IMR-90 (cell line): ENCODE measurements at regions not wholly inside any gene's neighbourhood (a gene's known extent, or its start where the extent isn't known, plus 50 kb on each side); places are given as distances from the start of the nearest gene placed in this dataset.

ENCODE experiments used
- BHLHE40 ChIP-seq: fragments of 150-350 bp; IDR thresholded peaks from 2 replicates; pipeline ENCODE4 v1.6.1; 2016; ENCODE audit warnings: mild to moderate bottlenecking, low read depth, low read length
- CEBPB ChIP-seq: IDR thresholded peaks from 2 replicates; pipeline ENCODE4 v1.6.1; 2012; ENCODE audit warnings: low read depth, low read length, improper control_type of control experiment
- MAFK ChIP-seq: IDR thresholded peaks from 2 replicates; pipeline ENCODE4 v1.6.1; 2012; ENCODE audit warnings: low read depth, low read length, improper control_type of control experiment
- MXI1 ChIP-seq: IDR thresholded peaks from 2 replicates; pipeline ENCODE4 v1.6.1; 2012; ENCODE audit warnings: low read depth, mild to moderate bottlenecking, low read length, moderate library complexity, borderline replicate concordance
- NFE2L2 ChIP-seq: fragments of 150-350 bp; IDR thresholded peaks from 2 replicates; pipeline ENCODE4 v1.6.1; 2016; ENCODE audit warnings: low read depth, mild to moderate bottlenecking, low read length
- POLR2A ChIP-seq: IDR thresholded peaks from 2 replicates; pipeline ENCODE4 v1.6.1; 2012; ENCODE audit warnings: mild to moderate bottlenecking, low read depth, low read length
- RAD21 ChIP-seq: IDR thresholded peaks from 2 replicates; pipeline ENCODE4 v1.6.1; 2012; ENCODE audit warnings: low read length, improper control_type of control experiment
- RCOR1 ChIP-seq: IDR thresholded peaks from 2 replicates; pipeline ENCODE4 v1.6.1; 2012; ENCODE audit warnings: mild to moderate bottlenecking, low read length, improper control_type of control experiment; ENCODE audit not compliant: insufficient replicate concordance
- SMC3 ChIP-seq: fragments of 150-350 bp; IDR thresholded peaks from 2 replicates; pipeline ENCODE4 v1.6.1; 2016; ENCODE audit warnings: low read depth, mild to moderate bottlenecking, antibody characterized with exemption, low read length, moderate library complexity
- TF ChIP-seq, protein P1 (sequence below): conservative IDR thresholded peaks from 2 replicates; pipeline ENCODE4 v1.5.1; 2012; ENCODE audit warnings: mild to moderate bottlenecking, low read depth, low read length, improper control_type of control experiment
- TF ChIP-seq, protein P2 (sequence below): fragments of 150-350 bp; IDR thresholded peaks from 2 replicates; pipeline ENCODE4 v1.6.1; 2016; ENCODE audit warnings: low read depth, mild to moderate bottlenecking, low read length, moderate library complexity, borderline replicate concordance
- TF ChIP-seq, protein P3 (sequence below): fragments of 150-350 bp; IDR thresholded peaks from 2 replicates; pipeline ENCODE4 v1.6.1; 2017; ENCODE audit warnings: mild to moderate bottlenecking, antibody characterized with exemption, low read length, low read depth

DNA sequence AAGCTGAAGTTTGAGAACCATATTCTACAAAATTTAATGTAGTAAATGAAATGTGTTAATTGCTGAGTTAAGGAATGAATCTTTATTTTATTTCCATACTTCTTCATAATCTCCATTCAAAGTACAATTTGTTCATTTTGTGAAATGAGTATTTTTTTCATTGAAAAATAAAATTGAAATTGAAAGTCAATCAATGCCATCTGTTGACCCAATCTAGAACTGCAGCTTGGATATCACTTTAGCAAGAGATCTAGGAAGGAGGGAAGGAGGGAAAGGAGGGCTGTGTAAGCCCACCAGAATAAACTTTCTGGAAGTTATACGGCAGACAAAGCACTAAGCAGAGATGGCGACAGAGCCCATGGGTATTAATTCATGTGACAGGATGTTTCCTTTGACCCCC, 128.4 kb downstream of the ZMAT1 start:
- TF ChIP-seq, protein P1, sequence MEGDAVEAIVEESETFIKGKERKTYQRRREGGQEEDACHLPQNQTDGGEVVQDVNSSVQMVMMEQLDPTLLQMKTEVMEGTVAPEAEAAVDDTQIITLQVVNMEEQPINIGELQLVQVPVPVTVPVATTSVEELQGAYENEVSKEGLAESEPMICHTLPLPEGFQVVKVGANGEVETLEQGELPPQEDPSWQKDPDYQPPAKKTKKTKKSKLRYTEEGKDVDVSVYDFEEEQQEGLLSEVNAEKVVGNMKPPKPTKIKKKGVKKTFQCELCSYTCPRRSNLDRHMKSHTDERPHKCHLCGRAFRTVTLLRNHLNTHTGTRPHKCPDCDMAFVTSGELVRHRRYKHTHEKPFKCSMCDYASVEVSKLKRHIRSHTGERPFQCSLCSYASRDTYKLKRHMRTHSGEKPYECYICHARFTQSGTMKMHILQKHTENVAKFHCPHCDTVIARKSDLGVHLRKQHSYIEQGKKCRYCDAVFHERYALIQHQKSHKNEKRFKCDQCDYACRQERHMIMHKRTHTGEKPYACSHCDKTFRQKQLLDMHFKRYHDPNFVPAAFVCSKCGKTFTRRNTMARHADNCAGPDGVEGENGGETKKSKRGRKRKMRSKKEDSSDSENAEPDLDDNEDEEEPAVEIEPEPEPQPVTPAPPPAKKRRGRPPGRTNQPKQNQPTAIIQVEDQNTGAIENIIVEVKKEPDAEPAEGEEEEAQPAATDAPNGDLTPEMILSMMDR: peak; percentile 51
- TF ChIP-seq, protein P2, sequence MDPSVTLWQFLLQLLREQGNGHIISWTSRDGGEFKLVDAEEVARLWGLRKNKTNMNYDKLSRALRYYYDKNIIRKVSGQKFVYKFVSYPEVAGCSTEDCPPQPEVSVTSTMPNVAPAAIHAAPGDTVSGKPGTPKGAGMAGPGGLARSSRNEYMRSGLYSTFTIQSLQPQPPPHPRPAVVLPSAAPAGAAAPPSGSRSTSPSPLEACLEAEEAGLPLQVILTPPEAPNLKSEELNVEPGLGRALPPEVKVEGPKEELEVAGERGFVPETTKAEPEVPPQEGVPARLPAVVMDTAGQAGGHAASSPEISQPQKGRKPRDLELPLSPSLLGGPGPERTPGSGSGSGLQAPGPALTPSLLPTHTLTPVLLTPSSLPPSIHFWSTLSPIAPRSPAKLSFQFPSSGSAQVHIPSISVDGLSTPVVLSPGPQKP: no peak
- TF ChIP-seq POLR2A (no peak), SMC3 (peak; percentile 37; the same call in 1 of the 2 replicates), MAFK (no peak), CEBPB (no peak), RCOR1 (no peak), NFE2L2 (no peak), MXI1 (no peak), BHLHE40 (no peak), RAD21 (peak; percentile 36)
- TF ChIP-seq, protein P3, sequence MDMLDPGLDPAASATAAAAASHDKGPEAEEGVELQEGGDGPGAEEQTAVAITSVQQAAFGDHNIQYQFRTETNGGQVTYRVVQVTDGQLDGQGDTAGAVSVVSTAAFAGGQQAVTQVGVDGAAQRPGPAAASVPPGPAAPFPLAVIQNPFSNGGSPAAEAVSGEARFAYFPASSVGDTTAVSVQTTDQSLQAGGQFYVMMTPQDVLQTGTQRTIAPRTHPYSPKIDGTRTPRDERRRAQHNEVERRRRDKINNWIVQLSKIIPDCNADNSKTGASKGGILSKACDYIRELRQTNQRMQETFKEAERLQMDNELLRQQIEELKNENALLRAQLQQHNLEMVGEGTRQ: no peak
